ENCODE measurements at regions not wholly inside any gene's neighbourhood (a gene's known extent, or its start where the extent isn't known, plus 50 kb on each side); places are given as distances from the start of the nearest gene placed in this dataset.

DNA sequence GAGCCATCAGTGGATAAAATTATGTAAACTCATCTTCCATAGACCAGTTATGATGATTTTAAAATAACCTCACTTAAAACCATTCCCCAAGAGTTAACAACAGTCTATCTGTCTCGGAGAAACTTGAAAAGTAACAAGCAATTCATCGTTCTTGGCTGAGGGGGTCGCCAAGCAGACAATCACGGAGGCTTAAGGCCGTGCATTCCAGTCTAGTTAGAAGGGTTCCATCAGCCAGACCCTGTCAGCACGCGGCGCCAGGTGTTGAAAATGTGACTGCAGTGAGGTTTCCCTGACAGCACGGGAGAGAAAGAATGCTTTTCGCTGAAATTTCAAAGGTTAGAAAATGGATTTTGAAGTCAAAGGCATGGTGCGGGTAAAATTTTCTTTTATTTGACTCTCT is 1025.0 kb upstream of the CELF2 start:
- TF ChIP-seq POLR2A (IDR thresholded peaks at IDR 0.05), result no peak
- TF ChIP-seq, protein P1, sequence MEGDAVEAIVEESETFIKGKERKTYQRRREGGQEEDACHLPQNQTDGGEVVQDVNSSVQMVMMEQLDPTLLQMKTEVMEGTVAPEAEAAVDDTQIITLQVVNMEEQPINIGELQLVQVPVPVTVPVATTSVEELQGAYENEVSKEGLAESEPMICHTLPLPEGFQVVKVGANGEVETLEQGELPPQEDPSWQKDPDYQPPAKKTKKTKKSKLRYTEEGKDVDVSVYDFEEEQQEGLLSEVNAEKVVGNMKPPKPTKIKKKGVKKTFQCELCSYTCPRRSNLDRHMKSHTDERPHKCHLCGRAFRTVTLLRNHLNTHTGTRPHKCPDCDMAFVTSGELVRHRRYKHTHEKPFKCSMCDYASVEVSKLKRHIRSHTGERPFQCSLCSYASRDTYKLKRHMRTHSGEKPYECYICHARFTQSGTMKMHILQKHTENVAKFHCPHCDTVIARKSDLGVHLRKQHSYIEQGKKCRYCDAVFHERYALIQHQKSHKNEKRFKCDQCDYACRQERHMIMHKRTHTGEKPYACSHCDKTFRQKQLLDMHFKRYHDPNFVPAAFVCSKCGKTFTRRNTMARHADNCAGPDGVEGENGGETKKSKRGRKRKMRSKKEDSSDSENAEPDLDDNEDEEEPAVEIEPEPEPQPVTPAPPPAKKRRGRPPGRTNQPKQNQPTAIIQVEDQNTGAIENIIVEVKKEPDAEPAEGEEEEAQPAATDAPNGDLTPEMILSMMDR (IDR thresholded peaks at IDR 0.05), result no peak

Measured in esophagus squamous epithelium (tissue), 4 donors.